NAMALWA (cell line): ENCODE measurements at regions not wholly inside any gene's neighbourhood (a gene's known extent, or its start where the extent isn't known, plus 50 kb on each side); places are given as distances from the start of the nearest gene placed in this dataset.
"Not testable (repeated sequence)": the region's sequence is repeated elsewhere in the genome, so short reads cannot be mapped to it uniquely, and the experiment has no call there.

ENCODE experiments used
- DNase-seq: peaks from one replicate; pipeline ENCODE4 v3.0.0-alpha.2; 2015; ENCODE audit warnings: low spot score

- no peak for DNase-seq
These were observed 99.4 kb upstream of the MCHR2 start for GRCh38 chr6:100093405-100093804.

GRCh38 chr6:100088009-100088408 lies 94.0 kb upstream of the MCHR2 start:
- DNase-seq, result no peak

- no peak for DNase-seq
These were observed 91.0 kb upstream of the MCHR2 start for GRCh38 chr6:100084991-100085364.

GRCh38 chr6:100084316-100084990 lies 90.4 kb upstream of the MCHR2 start:
- no peak for DNase-seq

- DNase-seq, result peak; percentile 44
These were observed 84.5 kb upstream of the MCHR2 start for GRCh38 chr6:100078509-100078908.

- no peak for DNase-seq
These were observed 71.3 kb upstream of the MCHR2 start for GRCh38 chr6:100065348-100065747.

GRCh38 chr6:100062621-100063020 lies 68.6 kb upstream of the MCHR2 start:
- no peak for DNase-seq

GRCh38 chr6:100057941-100058340 lies 63.9 kb upstream of the MCHR2 start:
- DNase-seq, result no peak

GRCh38 chr6:100050550-100050949 lies 56.5 kb upstream of the MCHR2 start:
- DNase-seq, result no peak

GRCh38 chr6:100043961-100044360 lies 49.9 kb upstream of the MCHR2 start:
- not testable (repeated sequence) for DNase-seq
